ENCODE measurements at regions not wholly inside any gene's neighbourhood (a gene's known extent, or its start where the extent isn't known, plus 50 kb on each side); places are given as distances from the start of the nearest gene placed in this dataset.
"Not testable (repeated sequence)": the region's sequence is repeated elsewhere in the genome, so short reads cannot be mapped to it uniquely, and the experiment has no call there.

GRCh38 chr4:147173322-147173721 lies 227.7 kb upstream of the TTC29 start:
- DNase-seq = no peak

GRCh38 chr4:147173797-147174432 lies 228.3 kb upstream of the TTC29 start:
- DNase-seq = no peak

GRCh38 chr4:147174591-147174990 lies 228.9 kb upstream of the TTC29 start:
- no peak for DNase-seq

- DNase-seq = no peak
Measured at GRCh38 chr4:147175460-147176025, 229.9 kb upstream of the TTC29 start.

GRCh38 chr4:147182041-147182440 lies 236.4 kb upstream of the TTC29 start:
- no peak for DNase-seq

- no peak for DNase-seq
Measured at GRCh38 chr4:147192679-147193078, 247.0 kb upstream of the TTC29 start.

GRCh38 chr4:147194114-147194513 lies 248.4 kb upstream of the TTC29 start:
- DNase-seq = no peak

GRCh38 chr4:147194604-147195003 lies 248.9 kb upstream of the TTC29 start:
- no peak for DNase-seq

- no peak for DNase-seq
Measured at GRCh38 chr4:147195386-147195785, 249.7 kb upstream of the TTC29 start.

GRCh38 chr4:147198411-147199051 lies 252.9 kb upstream of the TTC29 start:
- no peak for DNase-seq

- no peak for DNase-seq
Measured at GRCh38 chr4:147201016-147201415, 255.4 kb upstream of the TTC29 start.

GRCh38 chr4:147206807-147207206 lies 261.1 kb upstream of the TTC29 start:
- no peak for DNase-seq

- DNase-seq = no peak
Measured at GRCh38 chr4:147207911-147208310, 262.2 kb upstream of the TTC29 start.

- DNase-seq = no peak
Measured at GRCh38 chr4:147217655-147218054, 263.2 kb upstream of the EDNRA start.

GRCh38 chr4:147219145-147219544 lies 261.8 kb upstream of the EDNRA start:
- DNase-seq = no peak

GRCh38 chr4:147220833-147221232 lies 260.1 kb upstream of the EDNRA start:
- no peak for DNase-seq

GRCh38 chr4:147222906-147223305 lies 258.0 kb upstream of the EDNRA start:
- no peak for DNase-seq

- DNase-seq = no peak
Measured at GRCh38 chr4:147223576-147223975, 257.3 kb upstream of the EDNRA start.

GRCh38 chr4:147236806-147237205 lies 244.1 kb upstream of the EDNRA start:
- DNase-seq = no peak

- DNase-seq = no peak
Measured at GRCh38 chr4:147244786-147245185, 236.1 kb upstream of the EDNRA start.

- no peak for DNase-seq
Measured at GRCh38 chr4:147246096-147246495, 234.8 kb upstream of the EDNRA start.

- not testable (repeated sequence) for DNase-seq
Measured at GRCh38 chr4:147246528-147246927, 234.4 kb upstream of the EDNRA start.

- no peak for DNase-seq
Measured at GRCh38 chr4:147247579-147247978, 233.3 kb upstream of the EDNRA start.

GRCh38 chr4:147250062-147250461 lies 230.8 kb upstream of the EDNRA start:
- DNase-seq = no peak

- DNase-seq = not testable (repeated sequence)
Measured at GRCh38 chr4:147255268-147255667, 225.6 kb upstream of the EDNRA start.
